Loucy (cell line): ENCODE measurements at regions not wholly inside any gene's neighbourhood (a gene's known extent, or its start where the extent isn't known, plus 50 kb on each side); places are given as distances from the start of the nearest gene placed in this dataset.

ENCODE experiments used
- H2AFZ ChIP-seq: fragments of 200-600 bp; sonication (generic); 2 replicates; pipeline ENCODE4 v1.6.0; 2016; ENCODE audit warnings: antibody characterized with exemption, mild to moderate bottlenecking, low read length, moderate library complexity
- H3F3A ChIP-seq: fragments of 200-600 bp; 2 replicates; pipeline ENCODE4 v1.6.0; 2016; ENCODE audit warnings: antibody characterized with exemption, low read depth, mild to moderate bottlenecking
- H3K27me3 ChIP-seq: fragments of 200-600 bp; sonication (generic); 2 replicates; pipeline ENCODE4 v1.6.1; 2014; ENCODE audit warnings: low read length, mild to moderate bottlenecking; ENCODE audit not compliant: insufficient read depth, poor library complexity, severe bottlenecking
- H3K36me3 ChIP-seq: fragments of 200-600 bp; sonication (generic); 2 replicates; pipeline ENCODE4 v1.6.1; 2016; ENCODE audit warnings: low read length; ENCODE audit not compliant: insufficient read depth
- H3K4me1 ChIP-seq: fragments of 200-600 bp; sonication (generic); 2 replicates; pipeline ENCODE4 v1.5.1; 2014; ENCODE audit warnings: low read length, mild to moderate bottlenecking; ENCODE audit not compliant: insufficient read depth, poor library complexity, severe bottlenecking
- H3K4me2 ChIP-seq: fragments of 200-600 bp; sonication (generic); 2 replicates; pipeline ENCODE4 v1.6.0; 2014; ENCODE audit warnings: antibody characterized with exemption, low read length, low read depth, mild to moderate bottlenecking; ENCODE audit not compliant: poor library complexity, severe bottlenecking
- H3K4me3 ChIP-seq: fragments of 200-600 bp; sonication (generic); 2 replicates; pipeline ENCODE4 v1.5.1; 2014; ENCODE audit warnings: low read length, mild to moderate bottlenecking, mixed read lengths; ENCODE audit not compliant: poor library complexity, severe bottlenecking
- H3K79me2 ChIP-seq: fragments of 200-600 bp; sonication (generic); 2 replicates; pipeline ENCODE4 v1.6.1; 2014; ENCODE audit warnings: low read length; ENCODE audit not compliant: insufficient read depth
- H3K9ac ChIP-seq: fragments of 200-600 bp; sonication (generic); 2 replicates; pipeline ENCODE4 v1.6.0; 2014; ENCODE audit warnings: mild to moderate bottlenecking, low read depth, low read length, moderate library complexity; ENCODE audit not compliant: poor library complexity, severe bottlenecking
- H3K9me2 ChIP-seq: fragments of 200-600 bp; sonication (generic); replicated peaks from 2 replicates; pipeline ENCODE4 v1.6.1; 2016; ENCODE audit warnings: low read depth, low read length, mixed read lengths
- H3K9me3 ChIP-seq: fragments of 200-600 bp; sonication (generic); 2 replicates; pipeline ENCODE4 v1.6.1; 2014; ENCODE audit warnings: mild to moderate bottlenecking, antibody characterized with exemption, low read length, low read depth; ENCODE audit not compliant: insufficient read depth
- H4K20me1 ChIP-seq: fragments of 200-600 bp; sonication (generic); 2 replicates; pipeline ENCODE4 v1.6.0; 2014; ENCODE audit warnings: antibody characterized with exemption, low read length, mild to moderate bottlenecking; ENCODE audit not compliant: insufficient read depth, poor library complexity, severe bottlenecking
- CTCF ChIP-seq: fragments of 200-600 bp; sonication (generic); conservative IDR thresholded peaks from 2 replicates; pipeline ENCODE4 v1.5.1; 2014; ENCODE audit warnings: mild to moderate bottlenecking, antibody characterized with exemption, low read length
- EZH2phosphoT487 ChIP-seq: fragments of 200-600 bp; IDR thresholded peaks from 2 replicates; pipeline ENCODE4 v1.6.1; 2018; ENCODE audit warnings: antibody characterized with exemption, mild to moderate bottlenecking, moderate library complexity, borderline replicate concordance

- Histone ChIP-seq H3K4me1 (no peaks in the 10 kb centered on the region), H3F3A (no peaks in the 10 kb centered on the region), H3K9me2 (no peaks in the 10 kb centered on the region), H3K36me3 (no peaks in the 10 kb centered on the region), H3K79me2 (no peaks in the 10 kb centered on the region), H2AFZ (no peak overlapping the region), H3K4me3 (no peak overlapping the region), H4K20me1 (no peaks in the 10 kb centered on the region), H3K9me3 (no peaks in the 10 kb centered on the region), H3K4me2 (no peak overlapping the region), H3K27me3 (no peaks in the 10 kb centered on the region), H3K9ac (no peak overlapping the region)
- TF ChIP-seq CTCF: no peak
- TF ChIP-seq EZH2phosphoT487: no peak
These were observed 197.2 kb downstream of the VGLL3 start for GRCh38 chr3:86793786-86794185.

GRCh38 chr3:86792316-86792715 is 198.6 kb downstream of the VGLL3 start:
- Histone ChIP-seq H3K4me2 (no peak overlapping the region), H3K9me3 (no peaks in the 10 kb centered on the region), H3K4me3 (no peak overlapping the region), H3K4me1 (no peaks in the 10 kb centered on the region), H3F3A (no peaks in the 10 kb centered on the region), H2AFZ (no peak overlapping the region), H3K36me3 (no peaks in the 10 kb centered on the region), H3K27me3 (no peaks in the 10 kb centered on the region), H3K9me2 (no peaks in the 10 kb centered on the region), H3K9ac (no peak overlapping the region), H3K79me2 (no peaks in the 10 kb centered on the region), H4K20me1 (no peaks in the 10 kb centered on the region)
- TF ChIP-seq EZH2phosphoT487 (no peak), CTCF (no peak)

- Histone ChIP-seq H3F3A (no peaks in the 10 kb centered on the region), H3K36me3 (no peaks in the 10 kb centered on the region), H4K20me1 (no peaks in the 10 kb centered on the region), H3K4me1 (no peaks in the 10 kb centered on the region), H3K4me2 (no peak overlapping the region), H2AFZ (no peak overlapping the region), H3K4me3 (no peak overlapping the region), H3K9me3 (no peaks in the 10 kb centered on the region), H3K79me2 (no peaks in the 10 kb centered on the region), H3K27me3 (no peaks in the 10 kb centered on the region), H3K9ac (no peak overlapping the region), H3K9me2 (no peaks in the 10 kb centered on the region)
- TF ChIP-seq EZH2phosphoT487 (no peak), CTCF (no peak)
These were observed 199.9 kb downstream of the VGLL3 start for GRCh38 chr3:86790884-86791549.
